CD14-positive monocyte (primary cell): ENCODE measurements at regions not wholly inside any gene's neighbourhood (a gene's known extent, or its start where the extent isn't known, plus 50 kb on each side); places are given as distances from the start of the nearest gene placed in this dataset.

Experiments
- DNase-seq, 3 donors: peaks; one replicate each; pipeline ENCODE4 v3.0.0-alpha.2; 2011 to 2022
- H2AFZ ChIP-seq: 2 replicates; pipeline ENCODE4 v1.6.0; 2012; ENCODE audit warnings: mild to moderate bottlenecking, low read depth, low read length, inconsistent platforms; ENCODE audit not compliant: insufficient read depth, poor library complexity, severe bottlenecking
- H3K27ac ChIP-seq, 2 donors: 1 replicate in 1 of 2; 2 replicates in 1 of 2; pipeline ENCODE4 v1.5.1; 2012 to 2013; ENCODE audit warnings: low read length in 2 of 2, control low read depth in 1 of 2, inconsistent platforms in 1 of 2, low read depth in 1 of 2, mild to moderate bottlenecking in 1 of 2
- H3K27me3 ChIP-seq, 2 donors: one replicate each; pipeline versions ENCODE4 v1.6.0 to v1.6.1; 2011 to 2013; ENCODE audit warnings: low read length in 2 of 2; ENCODE audit not compliant: control insufficient read depth in 2 of 2, insufficient read depth in 2 of 2
- H3K36me3 ChIP-seq, 2 donors: replicated peaks in 1 of 2; 1 replicate in 1 of 2; 2 replicates in 1 of 2; pipeline versions ENCODE4 v1.5.1 to v1.6.1; 2012 to 2013; ENCODE audit warnings: low read length in 2 of 2, control low read depth in 1 of 2, inconsistent platforms in 1 of 2, mild to moderate bottlenecking in 1 of 2; ENCODE audit not compliant: insufficient read depth in 2 of 2, control insufficient read depth in 1 of 2
- H3K4me1 ChIP-seq, 2 donors: 1 replicate in 1 of 2; 2 replicates in 1 of 2; pipeline versions ENCODE4 v1.5.1 to v1.6.1; 2012 to 2013; ENCODE audit warnings: low read length in 2 of 2, control low read depth in 1 of 2, inconsistent platforms in 1 of 2, mild to moderate bottlenecking in 1 of 2, moderate library complexity in 1 of 2; ENCODE audit not compliant: insufficient read depth in 2 of 2, control insufficient read depth in 1 of 2
- H3K4me2 ChIP-seq: replicated peaks from 2 replicates; pipeline ENCODE3; 2012; ENCODE audit warnings: low read length, moderate library complexity, mild to moderate bottlenecking; ENCODE audit not compliant: poor library complexity, severe bottlenecking; ENCODE audit errors: extremely low read depth
- H3K4me3 ChIP-seq, 3 experiments: fragments of 200-600 bp in 1 of 3; sonication (generic) in 1 of 3; replicated peaks in 1 of 3; 1 replicate in 2 of 3; 2 replicates in 1 of 3; pipeline ENCODE4 v1.5.1; 2011 to 2013; ENCODE audit warnings: low read length in 3 of 3, mild to moderate bottlenecking in 3 of 3, control low read depth in 2 of 3, low read depth in 2 of 3, inconsistent platforms in 1 of 3, moderate library complexity in 1 of 3
- H3K79me2 ChIP-seq: 2 replicates; pipeline ENCODE4 v1.6.0; 2012; ENCODE audit warnings: mild to moderate bottlenecking, control low read depth, inconsistent platforms, low read length, moderate library complexity; ENCODE audit not compliant: insufficient read depth
- H3K9ac ChIP-seq: 2 replicates; pipeline ENCODE4 v1.6.0; 2017; ENCODE audit warnings: low read length, mild to moderate bottlenecking; ENCODE audit not compliant: insufficient read depth, poor library complexity, severe bottlenecking
- H3K9me3 ChIP-seq, 2 donors: replicated peaks in 1 of 2; 1 replicate in 1 of 2; 2 replicates in 1 of 2; pipeline versions ENCODE4 v1.5.1 to v1.6.1; 2012 to 2013; ENCODE audit warnings: low read length in 2 of 2, control low read depth in 1 of 2; ENCODE audit not compliant: control insufficient read depth in 1 of 2, insufficient read depth in 1 of 2
- H4K20me1 ChIP-seq: 2 replicates; pipeline ENCODE4 v1.6.0; 2012; ENCODE audit warnings: mild to moderate bottlenecking, low read length, control low read depth, moderate library complexity; ENCODE audit not compliant: insufficient read depth
- H3K27ac Mint-ChIP-seq, 7 donors: one replicate each; pipeline ENCODE4 v1.8.0; 2020; ENCODE audit warnings: mild to moderate bottlenecking in 7 of 7, mixed read lengths in 7 of 7, moderate library complexity in 6 of 7, inconsistent platforms in 2 of 7
- H3K27me3 Mint-ChIP-seq, 3 donors: one replicate each; pipeline ENCODE4 v1.8.0; 2021 to 2022; ENCODE audit warnings: low read depth in 3 of 3, mild to moderate bottlenecking in 3 of 3, mixed read lengths in 3 of 3, moderate library complexity in 3 of 3, inconsistent platforms in 1 of 3
- H3K36me3 Mint-ChIP-seq, 2 donors: one replicate each; pipeline ENCODE4 v1.8.0; 2020; ENCODE audit warnings: mixed read lengths in 2 of 2, inconsistent platforms in 1 of 2, mild to moderate bottlenecking in 1 of 2
- H3K4me1 Mint-ChIP-seq: one replicate; pipeline ENCODE4 v1.8.0; 2020; ENCODE audit warnings: mild to moderate bottlenecking, mixed read lengths
- H3K4me3 Mint-ChIP-seq, 2 donors: one replicate each; pipeline ENCODE4 v1.8.0; 2020; ENCODE audit warnings: mild to moderate bottlenecking in 2 of 2, mixed read lengths in 2 of 2, moderate library complexity in 1 of 2
- H3K9me3 Mint-ChIP-seq, 7 donors: one replicate each; pipeline ENCODE4 v1.8.0; 2020 to 2022; ENCODE audit warnings: mixed read lengths in 7 of 7, mild to moderate bottlenecking in 6 of 7, moderate library complexity in 6 of 7, inconsistent platforms in 2 of 7
- CTCF ChIP-seq: fragments of 200-600 bp; IDR thresholded peaks from one replicate; pipeline ENCODE4 v1.8.0; 2022; ENCODE audit warnings: antibody characterized with exemption, mild to moderate bottlenecking
- WGBS: methylation state at CpG from one replicate; pipeline ENCODE4 v1.1.5; 2013; ENCODE audit warnings: missing lambda C conversion rate; ENCODE audit not compliant: insufficient coverage; 5-methylcytosine and 5-hydroxymethylcytosine counted together
- intact Hi-C, 2 donors: fragments of 100-400 bp; cut with micrococcal nuclease; formaldehyde crosslinking; loops; one replicate each; pipeline versions ENCODE4 v1.15.0 to v1.15.1; 2023

GRCh38 chr3:106272302-106272701 lies 403.5 kb upstream of the CBLB start:
- H3K27ac ChIP-seq: no peak overlapping the region
- no peaks in the 10 kb centered on the region for H3K4me1 ChIP-seq
- no peak for DNase-seq
- no peak overlapping the region for H3K4me3 ChIP-seq
- H3K9me3 ChIP-seq: no peaks in the 10 kb centered on the region
- intact Hi-C loops: no loop called here
- peaks cover 0 to 2% (median 0%) of the 10 kb centered on the region in 3 donors for H3K27me3 Mint-ChIP-seq
- H3K4me1 Mint-ChIP-seq: no peaks in the 10 kb centered on the region
- TF ChIP-seq CTCF: no peak
- no peaks in the 10 kb centered on the region for H3K27me3 ChIP-seq
- H3K9me3 Mint-ChIP-seq: peaks cover 0 to 8% (median 3%) of the 10 kb centered on the region in 7 donors
- no peak overlapping the region for H3K9ac ChIP-seq
- no CpG with 5 or more reads among the region's 1 CpG for WGBS
- no peaks in the 10 kb centered on the region for H3K36me3 Mint-ChIP-seq
- H3K79me2 ChIP-seq: no peaks in the 10 kb centered on the region
- no peak overlapping the region for H3K4me3 Mint-ChIP-seq
- no peak overlapping the region for H2AFZ ChIP-seq
- no peaks in the 10 kb centered on the region for H4K20me1 ChIP-seq
- no peaks in the 10 kb centered on the region for H3K36me3 ChIP-seq
- no peak overlapping the region for H3K27ac Mint-ChIP-seq
- no peak overlapping the region for H3K4me2 ChIP-seq

- no peak overlapping the region for H3K27ac Mint-ChIP-seq
- Histone ChIP-seq H2AFZ (no peak overlapping the region), H3K27ac (no peak overlapping the region), H3K4me1 (no peaks in the 10 kb centered on the region), H3K9me3 (no peaks in the 10 kb centered on the region), H3K9ac (no peak overlapping the region), H4K20me1 (no peaks in the 10 kb centered on the region), H3K4me3 (no peak overlapping the region), H3K79me2 (no peaks in the 10 kb centered on the region), H3K36me3 (no peaks in the 10 kb centered on the region), H3K4me2 (no peak overlapping the region), H3K27me3 (no peaks in the 10 kb centered on the region)
- TF ChIP-seq CTCF: no peak
- DNase-seq: no peak
- 33% methylated on average over 2 of the region's 5 CpGs for WGBS
- peaks cover 0 to 11% (median 3%) of the 10 kb centered on the region in 7 donors for H3K9me3 Mint-ChIP-seq
- H3K4me3 Mint-ChIP-seq: no peak overlapping the region
- no peaks in the 10 kb centered on the region for H3K36me3 Mint-ChIP-seq
- H3K4me1 Mint-ChIP-seq: no peaks in the 10 kb centered on the region
- intact Hi-C loops: no loop called here
- H3K27me3 Mint-ChIP-seq: peaks cover 0 to 2% (median 0%) of the 10 kb centered on the region in 3 donors
These were observed 406.8 kb upstream of the CBLB start for GRCh38 chr3:106275592-106275991.
